Keratinocyte (primary cell): ENCODE measurements at regions not wholly inside any gene's neighbourhood (a gene's known extent, or its start where the extent isn't known, plus 50 kb on each side); places are given as distances from the start of the nearest gene placed in this dataset.

ENCODE experiments used
- CTCF ChIP-seq, 3 experiments: IDR thresholded peaks in 1 of 3; conservative IDR thresholded peaks in 1 of 3; optimal IDR thresholded peaks in 1 of 3; 2 replicates in 2 of 3; 3 replicates in 1 of 3; pipeline versions ENCODE3 to v1.5.1; 2011; ENCODE audit warnings: low read length in 3 of 3, mild to moderate bottlenecking in 3 of 3, moderate library complexity in 2 of 3, control low read depth in 1 of 3, inconsistent platforms in 1 of 3; ENCODE audit not compliant: insufficient read depth in 2 of 3; ENCODE audit errors: extremely low read depth in 1 of 3
- EZH2 ChIP-seq: IDR thresholded peaks from one replicate; pipeline ENCODE4 v1.6.1; 2012; ENCODE audit warnings: inconsistent platforms, mild to moderate bottlenecking, low read length, moderate library complexity

- TF ChIP-seq CTCF (optimal IDR thresholded peaks at IDR 0.05 in 1 of 3, IDR thresholded peaks at IDR 0.05 in 1 of 3, conservative IDR thresholded peaks at IDR 0.05 in 1 of 3; ENCODE audit: extremely low read depth in 1 of 3, insufficient read depth in 2 of 3, low read length in 3 of 3) (no peak), EZH2 (no peak)
Measured at GRCh38 chr20:48015943-48016723, 230.9 kb upstream of the SULF2 start.
